ENCODE measurements at regions not wholly inside any gene's neighbourhood (a gene's known extent, or its start where the extent isn't known, plus 50 kb on each side); places are given as distances from the start of the nearest gene placed in this dataset.

DNA sequence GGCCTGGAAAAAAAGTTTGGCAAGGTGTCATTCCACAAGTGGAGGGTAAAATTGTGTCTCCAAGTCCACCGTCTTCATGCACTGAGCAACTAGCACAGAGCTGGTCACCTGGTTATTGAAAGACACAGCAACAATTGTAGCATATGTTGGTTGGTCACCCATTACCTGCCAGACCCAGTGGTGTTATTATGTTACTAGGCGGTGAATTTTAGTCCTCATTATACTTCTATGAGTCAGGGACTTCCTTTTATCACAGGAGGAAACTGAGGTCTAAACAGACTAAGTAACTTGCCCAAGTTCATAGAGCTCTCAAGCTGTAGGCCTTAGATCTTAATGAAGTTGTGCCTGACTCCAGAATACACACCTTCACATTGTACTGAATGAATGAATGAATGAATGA lies 94.9 kb upstream of the VANGL1 start:
- TF ChIP-seq, protein P1, sequence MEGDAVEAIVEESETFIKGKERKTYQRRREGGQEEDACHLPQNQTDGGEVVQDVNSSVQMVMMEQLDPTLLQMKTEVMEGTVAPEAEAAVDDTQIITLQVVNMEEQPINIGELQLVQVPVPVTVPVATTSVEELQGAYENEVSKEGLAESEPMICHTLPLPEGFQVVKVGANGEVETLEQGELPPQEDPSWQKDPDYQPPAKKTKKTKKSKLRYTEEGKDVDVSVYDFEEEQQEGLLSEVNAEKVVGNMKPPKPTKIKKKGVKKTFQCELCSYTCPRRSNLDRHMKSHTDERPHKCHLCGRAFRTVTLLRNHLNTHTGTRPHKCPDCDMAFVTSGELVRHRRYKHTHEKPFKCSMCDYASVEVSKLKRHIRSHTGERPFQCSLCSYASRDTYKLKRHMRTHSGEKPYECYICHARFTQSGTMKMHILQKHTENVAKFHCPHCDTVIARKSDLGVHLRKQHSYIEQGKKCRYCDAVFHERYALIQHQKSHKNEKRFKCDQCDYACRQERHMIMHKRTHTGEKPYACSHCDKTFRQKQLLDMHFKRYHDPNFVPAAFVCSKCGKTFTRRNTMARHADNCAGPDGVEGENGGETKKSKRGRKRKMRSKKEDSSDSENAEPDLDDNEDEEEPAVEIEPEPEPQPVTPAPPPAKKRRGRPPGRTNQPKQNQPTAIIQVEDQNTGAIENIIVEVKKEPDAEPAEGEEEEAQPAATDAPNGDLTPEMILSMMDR (IDR thresholded peaks at IDR 0.05), result no peak
- TF ChIP-seq POLR2A (IDR thresholded peaks at IDR 0.05) (no peak), EP300 (IDR thresholded peaks at IDR 0.05) (no peak)
